Adrenal gland (tissue), 9 donors: ENCODE measurements at regions not wholly inside any gene's neighbourhood (a gene's known extent, or its start where the extent isn't known, plus 50 kb on each side); places are given as distances from the start of the nearest gene placed in this dataset.

Experiments used
- DNase-seq, 7 donors: peaks; one replicate each; pipeline ENCODE4 v3.0.0-alpha.2; 2019 to 2020
- H3K27ac ChIP-seq, 5 donors: fragments of 200-600 bp; sonication (generic) in 4 of 5; 1 replicate in 3 of 5; 2 replicates in 2 of 5; pipeline versions ENCODE4 v1.5.1 to v1.8.0; 2016 to 2020; ENCODE audit warnings: mild to moderate bottlenecking in 1 of 5
- H3K27me3 ChIP-seq: fragments of 200-600 bp; 2 replicates; pipeline ENCODE4 v1.8.0; 2021
- H3K36me3 ChIP-seq, 2 donors: fragments of 200-600 bp; replicated peaks in 1 of 2; 1 replicate in 1 of 2; 2 replicates in 1 of 2; pipeline versions ENCODE4 v1.5.1 to v1.8.0; 2018 to 2022
- H3K4me1 ChIP-seq, 2 donors: fragments of 200-600 bp; replicated peaks in 1 of 2; 1 replicate in 1 of 2; 2 replicates in 1 of 2; pipeline versions ENCODE4 v1.5.1 to v1.8.0; 2018 to 2021
- H3K4me3 ChIP-seq, 4 donors: fragments of 200-600 bp; sonication (generic) in 3 of 4; one replicate each; pipeline ENCODE4 v1.5.1; 2016 to 2018
- H3K9me3 ChIP-seq, 3 donors: fragments of 200-600 bp; sonication (generic) in 1 of 3; replicated peaks in 1 of 3; 1 replicate in 2 of 3; 2 replicates in 1 of 3; pipeline versions ENCODE4 v1.5.1 to v1.8.0; 2016 to 2021
- CTCF ChIP-seq, 6 experiments: fragments of 450-650 bp in 4 of 6; fragments of 200-600 bp in 2 of 6; sonication (generic) in 1 of 6; IDR thresholded peaks; 1 replicate in 5 of 6; 2 replicates in 1 of 6; pipeline versions ENCODE4 v1.5.1 to v1.8.0; 2016 to 2021; ENCODE audit warnings: antibody characterized with exemption in 6 of 6, mild to moderate bottlenecking in 2 of 6, moderate library complexity in 1 of 6
- POLR2A ChIP-seq, 2 donors: fragments of 450-650 bp; IDR thresholded peaks; one replicate each; pipeline ENCODE4 v1.6.1; 2017; ENCODE audit warnings: antibody characterized with exemption in 2 of 2, mild to moderate bottlenecking in 2 of 2, moderate library complexity in 1 of 2
- WGBS, 4 donors: extraction: QIAGEN DNeasy Blood & Tissue Kit in 2 of 4; methylation state at CpG; one replicate each; pipeline versions ENCODE4 v1.1.5 to v1.1.7; 2013 to 2017; 5-methylcytosine and 5-hydroxymethylcytosine counted together
- intact Hi-C, 2 donors: fragments of 100-400 bp; cut with DNase I; formaldehyde crosslinking; loops; one replicate each; pipeline versions ENCODE4 v1.14.1 to v1.15.0; 2022 to 2023
- donor health status: healthy with polysubstance abuse.
- donor health status: Bipolar disorder and iron deficiency.
- donor health status: DM: yes; HTN: yes; CAD: no.
- donor health status: DM: no; HTN: no; CAD: no.
- donor health status: DM: no; HTN: no; CAD: no.

GRCh38 chr7:47677664-47678063, 95.8 kb upstream of the TNS3 start:
- Histone ChIP-seq H3K9me3 (no peaks in the 10 kb centered on the region), H3K4me1 (no peaks in the 10 kb centered on the region), H3K27ac (peak overlapping the region in 1 of 5 donors; percentile 44), H3K4me3 (no peak overlapping the region), H3K36me3 (no peaks in the 10 kb centered on the region), H3K27me3 (no peaks in the 10 kb centered on the region)
- TF ChIP-seq POLR2A (IDR thresholded peaks at IDR 0.05): no peak
- no peak for TF ChIP-seq CTCF (IDR thresholded peaks at IDR 0.05)
- WGBS, 4 donors: 53 to 73% (median 62%) methylated on average over 1 of the region's 1 CpG
- DNase-seq: no peak
- intact Hi-C loops: loop anchor here in 1 of 2 donors (10.0 kb wide), 1 partner anchor 243 kb away; no protein-coding TSS in a partner anchor

GRCh38 chr7:47677093-47677492, 95.2 kb upstream of the TNS3 start:
- no peak for DNase-seq
- H3K4me3 ChIP-seq: no peak overlapping the region
- intact Hi-C loops: loop anchor here in 1 of 2 donors (10.0 kb wide), 1 partner anchor 242 kb away; no protein-coding TSS in a partner anchor
- TF ChIP-seq POLR2A (IDR thresholded peaks at IDR 0.05): no peak
- no peak for TF ChIP-seq CTCF (IDR thresholded peaks at IDR 0.05)
- H3K4me1 ChIP-seq: no peaks in the 10 kb centered on the region
- no peaks in the 10 kb centered on the region for H3K36me3 ChIP-seq
- no peaks in the 10 kb centered on the region for H3K27me3 ChIP-seq
- WGBS, 4 donors: 98 to 100% (median 98%) methylated on average over 2 of the region's 2 CpGs
- no peak overlapping the region for H3K27ac ChIP-seq
- no peaks in the 10 kb centered on the region for H3K9me3 ChIP-seq

GRCh38 chr7:47672977-47673381, 91.1 kb upstream of the TNS3 start:
- Histone ChIP-seq H3K36me3 (no peaks in the 10 kb centered on the region), H3K9me3 (no peaks in the 10 kb centered on the region), H3K4me3 (no peak overlapping the region), H3K27ac (no peak overlapping the region), H3K4me1 (peaks cover 3 to 13% of the 10 kb centered on the region in 2 donors), H3K27me3 (no peaks in the 10 kb centered on the region)
- no peak for TF ChIP-seq CTCF (IDR thresholded peaks at IDR 0.05)
- no peak for TF ChIP-seq POLR2A (IDR thresholded peaks at IDR 0.05)
- WGBS, 4 donors: 78 to 93% (median 88%) methylated on average over 3 of the region's 3 CpGs
- DNase-seq: no peak
- intact Hi-C loops: loop anchor here in 1 of 2 donors (10.0 kb wide), 1 partner anchor 238 kb away; no protein-coding TSS in a partner anchor

- Histone ChIP-seq H3K27me3 (no peaks in the 10 kb centered on the region), H3K36me3 (no peaks in the 10 kb centered on the region), H3K4me1 (peaks cover 3 to 13% of the 10 kb centered on the region in 2 donors), H3K27ac (no peak overlapping the region), H3K4me3 (no peak overlapping the region), H3K9me3 (no peaks in the 10 kb centered on the region)
- no peak for DNase-seq
- intact Hi-C loops: loop anchor here in 1 of 2 donors (10.0 kb wide), 1 partner anchor 238 kb away; no protein-coding TSS in a partner anchor
- 62 to 89% (median 64%) methylated on average over 7 of the region's 7 CpGs for WGBS, 4 donors
- no peak for TF ChIP-seq CTCF (IDR thresholded peaks at IDR 0.05)
- no peak for TF ChIP-seq POLR2A (IDR thresholded peaks at IDR 0.05)
Observed at GRCh38 chr7:47672271-47672791, 90.4 kb upstream of the TNS3 start.
